GM20000 (cell line): ENCODE measurements at regions not wholly inside any gene's neighbourhood (a gene's known extent, or its start where the extent isn't known, plus 50 kb on each side); places are given as distances from the start of the nearest gene placed in this dataset.

Source experiments
- DNase-seq: peaks from one replicate; pipeline ENCODE4 v3.0.0; 2012; ENCODE audit warnings: low spot score
- TF ChIP-seq, protein P1 (sequence below): IDR thresholded peaks from 2 replicates; pipeline ENCODE4 v1.5.1; 2012; ENCODE audit warnings: mild to moderate bottlenecking, control low read depth; ENCODE audit errors: extremely low read depth, missing control alignments

DNA sequence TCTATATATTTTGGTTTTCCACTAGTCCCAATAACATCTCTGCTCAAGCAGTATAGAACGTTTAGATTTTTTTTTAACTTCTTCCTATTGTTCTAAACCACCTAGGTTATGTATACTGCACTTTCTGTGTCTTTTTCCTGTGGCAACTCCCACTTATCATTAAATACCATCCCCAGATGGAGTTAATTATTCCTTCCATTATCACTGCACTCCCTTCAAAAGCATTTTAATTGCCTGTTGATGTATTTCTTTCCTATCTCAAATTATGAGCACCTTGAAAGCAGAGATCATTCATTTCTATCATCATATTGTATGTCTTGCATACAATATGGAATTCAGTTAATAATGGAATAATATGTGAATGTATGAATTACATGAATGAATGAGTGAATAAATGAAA lies 148.0 kb downstream of the HGF start:
- DNase-seq, result no peak
- TF ChIP-seq, protein P1, sequence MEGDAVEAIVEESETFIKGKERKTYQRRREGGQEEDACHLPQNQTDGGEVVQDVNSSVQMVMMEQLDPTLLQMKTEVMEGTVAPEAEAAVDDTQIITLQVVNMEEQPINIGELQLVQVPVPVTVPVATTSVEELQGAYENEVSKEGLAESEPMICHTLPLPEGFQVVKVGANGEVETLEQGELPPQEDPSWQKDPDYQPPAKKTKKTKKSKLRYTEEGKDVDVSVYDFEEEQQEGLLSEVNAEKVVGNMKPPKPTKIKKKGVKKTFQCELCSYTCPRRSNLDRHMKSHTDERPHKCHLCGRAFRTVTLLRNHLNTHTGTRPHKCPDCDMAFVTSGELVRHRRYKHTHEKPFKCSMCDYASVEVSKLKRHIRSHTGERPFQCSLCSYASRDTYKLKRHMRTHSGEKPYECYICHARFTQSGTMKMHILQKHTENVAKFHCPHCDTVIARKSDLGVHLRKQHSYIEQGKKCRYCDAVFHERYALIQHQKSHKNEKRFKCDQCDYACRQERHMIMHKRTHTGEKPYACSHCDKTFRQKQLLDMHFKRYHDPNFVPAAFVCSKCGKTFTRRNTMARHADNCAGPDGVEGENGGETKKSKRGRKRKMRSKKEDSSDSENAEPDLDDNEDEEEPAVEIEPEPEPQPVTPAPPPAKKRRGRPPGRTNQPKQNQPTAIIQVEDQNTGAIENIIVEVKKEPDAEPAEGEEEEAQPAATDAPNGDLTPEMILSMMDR, result no peak

DNA sequence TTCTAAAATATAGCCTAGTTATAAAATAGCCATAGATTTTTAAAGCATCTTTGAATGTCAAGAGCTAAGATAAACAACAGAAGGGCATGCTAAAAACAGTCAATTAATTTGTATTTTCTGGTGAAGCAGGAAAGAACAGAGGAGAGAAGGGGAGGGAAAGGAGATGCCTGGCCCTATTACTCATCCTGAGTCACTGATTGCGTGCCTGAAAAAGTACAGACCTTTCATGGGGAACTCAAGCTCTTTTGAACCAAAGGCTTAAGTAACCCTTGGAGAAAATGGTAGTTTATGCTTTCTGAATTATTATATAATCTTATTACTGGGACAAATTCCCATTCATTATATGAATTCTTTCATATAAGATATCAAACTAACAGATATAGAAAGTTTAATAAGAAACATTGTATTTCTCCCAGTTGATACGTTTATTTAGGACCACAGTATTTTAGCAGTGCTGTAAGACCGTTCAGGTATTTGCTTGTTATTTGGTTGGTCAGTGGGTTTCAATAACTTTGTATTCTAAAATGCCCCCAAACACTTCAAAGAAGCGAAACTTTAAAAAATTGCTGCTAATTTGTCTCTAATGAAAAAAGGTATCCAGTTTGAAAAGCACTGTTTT lies 151.3 kb downstream of the HGF start:
- DNase-seq, result no peak
- TF ChIP-seq, protein P1, result no peak

DNA sequence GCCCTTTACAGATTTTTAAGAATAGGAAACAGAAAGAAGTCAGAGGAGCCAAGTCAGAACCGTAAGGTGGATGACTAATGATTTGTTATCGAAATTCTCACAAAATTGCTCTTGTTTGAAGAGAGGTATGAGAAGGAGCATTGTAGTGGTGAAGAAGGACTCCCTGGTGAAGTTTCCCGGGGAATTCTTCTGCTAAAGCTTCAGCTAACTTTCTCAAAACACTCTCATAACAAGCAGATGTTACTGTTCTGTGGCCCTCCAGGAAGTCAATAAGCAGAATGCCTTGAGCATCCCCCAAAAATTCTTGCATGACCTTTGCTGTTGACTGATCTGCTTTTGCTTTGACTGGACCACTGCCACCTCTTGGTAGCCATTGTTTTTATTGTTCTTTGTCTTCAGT lies 152.9 kb downstream of the HGF start:
- DNase-seq, result no peak
- TF ChIP-seq, protein P1, result no peak

DNA sequence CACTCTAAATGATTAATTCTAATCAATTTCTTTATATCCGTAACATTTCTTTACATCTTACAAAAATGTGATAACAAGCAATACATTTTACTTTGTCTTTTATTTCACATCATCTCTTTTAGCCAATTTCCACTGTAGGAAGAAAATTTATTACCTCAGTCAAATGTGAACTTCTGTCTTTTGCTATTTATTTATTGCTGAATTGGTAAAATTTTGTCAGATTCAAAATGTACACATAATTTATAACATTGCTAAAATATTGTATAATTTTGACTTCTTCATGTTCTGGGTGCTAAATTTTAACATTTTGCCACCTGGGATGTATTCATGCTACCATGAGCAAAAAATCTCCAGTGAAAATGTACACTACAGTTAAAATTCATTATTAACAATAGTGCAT lies 158.0 kb downstream of the HGF start:
- TF ChIP-seq, protein P1, result no peak

DNA sequence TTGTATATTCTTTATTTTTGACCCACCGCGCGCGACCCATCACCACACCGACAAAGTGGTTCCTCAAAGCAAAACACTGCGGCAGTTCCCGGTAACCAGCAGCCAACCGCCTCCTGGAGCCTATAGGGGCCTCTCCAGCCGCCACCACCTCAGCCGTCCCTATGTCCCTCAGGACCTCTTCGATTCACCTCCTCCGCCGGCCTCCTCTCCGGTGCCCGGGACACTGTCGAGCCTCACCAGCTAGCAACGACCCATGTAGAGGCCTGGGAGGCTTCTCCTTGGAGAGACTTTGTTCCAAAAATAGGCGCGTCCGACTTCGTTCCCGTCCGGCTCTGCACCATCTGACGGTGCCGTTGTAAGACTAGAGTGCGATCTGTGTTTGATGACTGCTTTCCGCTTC lies 158.8 kb downstream of the HGF start:
- no peak for DNase-seq
- TF ChIP-seq, protein P1, result no peak

More for the DNA sequence above, 158.0 kb downstream of the HGF start:
- no peak for DNase-seq

DNA sequence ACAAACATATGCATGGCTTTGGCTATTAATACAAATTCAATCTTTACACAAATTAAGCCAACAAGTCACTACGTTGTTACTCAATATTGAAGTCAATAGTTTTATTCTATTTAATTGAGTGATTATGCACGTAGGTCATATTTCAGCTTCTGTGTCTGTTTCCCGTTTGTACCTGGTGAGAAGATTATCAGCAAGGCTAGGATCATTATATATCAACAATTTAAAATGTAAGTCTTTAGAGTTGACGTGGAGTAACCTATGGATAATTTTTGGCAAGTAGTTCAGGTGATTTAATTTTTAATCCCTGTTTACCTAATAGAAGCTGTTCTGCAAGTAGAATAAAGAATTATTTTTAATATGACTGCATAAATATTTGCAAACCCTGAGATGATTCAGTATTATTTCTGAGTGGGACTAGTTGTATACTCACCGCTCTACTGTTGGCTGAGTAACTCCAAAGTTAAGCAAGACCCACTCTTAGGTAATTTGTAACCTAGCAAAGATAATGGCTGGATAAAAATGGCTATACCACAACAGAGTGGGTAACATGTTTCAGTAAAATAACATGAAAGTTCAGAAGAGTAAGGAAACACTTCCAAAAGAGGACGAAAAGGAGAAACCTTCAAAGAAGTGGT lies 161.0 kb downstream of the HGF start:
- TF ChIP-seq, protein P1, result no peak
- DNase-seq, result no peak

DNA sequence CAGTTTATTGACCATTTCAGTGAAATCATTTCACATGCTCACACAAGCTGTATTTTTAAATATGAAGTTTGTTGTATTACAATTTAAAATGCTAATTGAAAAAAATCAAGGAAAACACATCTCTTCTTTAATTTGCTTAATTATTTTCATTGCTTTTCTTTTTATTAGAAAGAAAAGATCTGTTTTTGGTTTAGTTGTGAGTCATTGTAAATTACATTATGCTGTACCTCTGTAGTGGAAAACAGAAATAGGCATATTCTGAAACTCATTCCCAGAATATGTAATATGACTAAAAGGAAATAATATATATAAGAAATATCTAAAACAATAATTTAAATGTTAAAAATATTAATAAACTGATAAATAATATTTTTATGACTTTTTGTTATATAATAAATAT lies 161.9 kb downstream of the HGF start:
- TF ChIP-seq, protein P1, result no peak
- DNase-seq, result no peak
